Ishikawa (cell line): ENCODE measurements at regions not wholly inside any gene's neighbourhood (a gene's known extent, or its start where the extent isn't known, plus 50 kb on each side); places are given as distances from the start of the nearest gene placed in this dataset.

Experiments
- CEBPB ChIP-seq: IDR thresholded peaks from 2 replicates; pipeline ENCODE4 v1.6.1; 2012
- CREB1 ChIP-seq: IDR thresholded peaks from 2 replicates; pipeline ENCODE4 v1.6.1; 2012; ENCODE audit warnings: low read depth
- EGR1 ChIP-seq: IDR thresholded peaks from 2 replicates; pipeline ENCODE4 v1.6.1; 2012
- EP300 ChIP-seq: IDR thresholded peaks from 2 replicates; pipeline ENCODE4 v1.6.1; 2012; ENCODE audit warnings: borderline replicate concordance
- FOXM1 ChIP-seq: IDR thresholded peaks from 2 replicates; pipeline ENCODE4 v1.6.1; 2012; ENCODE audit warnings: low read depth, borderline replicate concordance
- MAX ChIP-seq: IDR thresholded peaks from 2 replicates; pipeline ENCODE4 v1.6.1; 2012
- NFIC ChIP-seq: IDR thresholded peaks from 2 replicates; pipeline ENCODE4 v1.6.1; 2012
- RAD21 ChIP-seq: IDR thresholded peaks from 2 replicates; pipeline ENCODE4 v1.6.1; 2012; ENCODE audit warnings: low read depth
- REST ChIP-seq: IDR thresholded peaks from 2 replicates; pipeline ENCODE4 v1.6.1; 2012; ENCODE audit warnings: low read depth, mild to moderate bottlenecking
- TAF1 ChIP-seq: IDR thresholded peaks from 2 replicates; pipeline ENCODE4 v1.6.1; 2012; ENCODE audit warnings: low read depth, mild to moderate bottlenecking
- TCF12 ChIP-seq: IDR thresholded peaks from 2 replicates; pipeline ENCODE4 v1.6.1; 2012; ENCODE audit warnings: low read depth
- TEAD4 ChIP-seq: IDR thresholded peaks from 2 replicates; pipeline ENCODE4 v1.6.1; 2012
- USF1 ChIP-seq: IDR thresholded peaks from 2 replicates; pipeline ENCODE4 v1.6.1; 2012
- YY1 ChIP-seq: IDR thresholded peaks from 2 replicates; pipeline ENCODE4 v1.6.1; 2012; ENCODE audit warnings: low read depth
- ZBTB7A ChIP-seq: IDR thresholded peaks from 2 replicates; pipeline ENCODE4 v1.6.1; 2012; ENCODE audit warnings: low read depth

- TF ChIP-seq TCF12 (no peak), ZBTB7A (no peak), NFIC (no peak), TAF1 (no peak), USF1 (no peak), CEBPB (no peak), RAD21 (no peak), YY1 (no peak), FOXM1 (no peak), CREB1 (no peak), REST (no peak), TEAD4 (no peak), EGR1 (no peak), MAX (no peak), EP300 (no peak)
Observed at GRCh38 chr13:85170372-85170771, 628.8 kb downstream of the SLITRK6 start.

GRCh38 chr13:85166891-85167290, 632.3 kb downstream of the SLITRK6 start:
- no peak for TF ChIP-seq YY1
- no peak for TF ChIP-seq TEAD4
- no peak for TF ChIP-seq NFIC
- TF ChIP-seq RAD21 = no peak
- TF ChIP-seq ZBTB7A = no peak
- no peak for TF ChIP-seq TCF12
- TF ChIP-seq TAF1 = no peak

- TF ChIP-seq CEBPB = no peak
- no peak for TF ChIP-seq REST
- no peak for TF ChIP-seq TEAD4
- no peak for TF ChIP-seq CREB1
- no peak for TF ChIP-seq ZBTB7A
- TF ChIP-seq TCF12 = no peak
- TF ChIP-seq FOXM1 = no peak
- TF ChIP-seq RAD21 = no peak
- TF ChIP-seq EP300 = no peak
- TF ChIP-seq NFIC = no peak
- TF ChIP-seq MAX = no peak
- TF ChIP-seq TAF1 = no peak
- no peak for TF ChIP-seq USF1
Observed at GRCh38 chr13:85163063-85163462, 636.2 kb downstream of the SLITRK6 start.

- no peak for TF ChIP-seq CREB1
- peak; percentile 80 for TF ChIP-seq NFIC
- 0 out of 2 replicates have a peak, but pooled peaks have one; percentile 33 for TF ChIP-seq MAX
- no peak for TF ChIP-seq ZBTB7A
Observed at GRCh38 chr13:85148009-85148408, 651.2 kb downstream of the SLITRK6 start.

GRCh38 chr13:85142351-85142927, 656.8 kb downstream of the SLITRK6 start:
- TF ChIP-seq REST = no peak
- no peak for TF ChIP-seq USF1
- no peak for TF ChIP-seq CEBPB
- TF ChIP-seq EP300 = no peak
- TF ChIP-seq MAX = no peak
- no peak for TF ChIP-seq CREB1
- TF ChIP-seq TEAD4 = no peak
- TF ChIP-seq YY1 = no peak
- no peak for TF ChIP-seq NFIC
- no peak for TF ChIP-seq FOXM1
- TF ChIP-seq EGR1 = no peak
- no peak for TF ChIP-seq TAF1
- no peak for TF ChIP-seq RAD21
- TF ChIP-seq TCF12 = no peak
- TF ChIP-seq ZBTB7A = no peak
